GM10266 (cell line): ENCODE measurements at regions not wholly inside any gene's neighbourhood (a gene's known extent, or its start where the extent isn't known, plus 50 kb on each side); places are given as distances from the start of the nearest gene placed in this dataset.
A peak's percentile ranks its signal among the peaks of the same experiment; 100 is the strongest.
"Not testable (repeated sequence)": the region's sequence is repeated elsewhere in the genome, so short reads cannot be mapped to it uniquely, and the experiment has no call there.

Source experiments
- DNase-seq: peaks from one replicate; pipeline ENCODE4 v3.0.0; 2012; ENCODE audit errors: extremely low spot score
- TF ChIP-seq, protein P1 (sequence below): IDR thresholded peaks from 2 replicates; pipeline ENCODE4 v1.5.1; 2012; ENCODE audit warnings: mild to moderate bottlenecking, low read depth; ENCODE audit not compliant: control insufficient read depth, insufficient read depth; ENCODE audit errors: missing control alignments

DNA sequence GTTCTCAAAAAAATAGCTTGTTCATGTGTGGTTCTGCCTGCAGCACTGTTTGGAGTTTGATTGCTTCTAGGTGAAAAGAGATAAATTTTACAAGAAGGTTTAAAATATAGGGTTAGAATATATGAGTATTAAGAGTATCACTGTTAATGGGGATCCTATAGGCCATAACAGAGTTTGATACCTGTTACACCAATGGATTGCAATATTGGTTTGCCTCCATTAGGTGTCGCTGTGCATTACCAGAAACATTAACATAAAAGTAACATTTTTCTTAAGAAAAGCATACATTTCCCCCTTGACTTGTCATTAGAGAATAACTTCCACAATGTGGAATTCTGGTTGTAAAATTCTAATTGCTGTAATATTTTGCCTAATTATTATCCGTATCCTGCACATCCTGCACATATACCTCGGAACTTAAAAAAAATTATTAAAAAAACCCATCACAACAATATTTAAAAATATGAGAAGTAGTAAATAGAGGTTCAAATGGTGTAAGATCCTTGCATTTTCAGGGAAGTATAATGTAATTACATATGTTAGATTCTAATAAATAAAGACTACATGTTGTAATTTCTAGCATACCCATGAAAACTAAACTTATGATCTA is 63.0 kb downstream of the CYP4A11 start:
- TF ChIP-seq, protein P1, sequence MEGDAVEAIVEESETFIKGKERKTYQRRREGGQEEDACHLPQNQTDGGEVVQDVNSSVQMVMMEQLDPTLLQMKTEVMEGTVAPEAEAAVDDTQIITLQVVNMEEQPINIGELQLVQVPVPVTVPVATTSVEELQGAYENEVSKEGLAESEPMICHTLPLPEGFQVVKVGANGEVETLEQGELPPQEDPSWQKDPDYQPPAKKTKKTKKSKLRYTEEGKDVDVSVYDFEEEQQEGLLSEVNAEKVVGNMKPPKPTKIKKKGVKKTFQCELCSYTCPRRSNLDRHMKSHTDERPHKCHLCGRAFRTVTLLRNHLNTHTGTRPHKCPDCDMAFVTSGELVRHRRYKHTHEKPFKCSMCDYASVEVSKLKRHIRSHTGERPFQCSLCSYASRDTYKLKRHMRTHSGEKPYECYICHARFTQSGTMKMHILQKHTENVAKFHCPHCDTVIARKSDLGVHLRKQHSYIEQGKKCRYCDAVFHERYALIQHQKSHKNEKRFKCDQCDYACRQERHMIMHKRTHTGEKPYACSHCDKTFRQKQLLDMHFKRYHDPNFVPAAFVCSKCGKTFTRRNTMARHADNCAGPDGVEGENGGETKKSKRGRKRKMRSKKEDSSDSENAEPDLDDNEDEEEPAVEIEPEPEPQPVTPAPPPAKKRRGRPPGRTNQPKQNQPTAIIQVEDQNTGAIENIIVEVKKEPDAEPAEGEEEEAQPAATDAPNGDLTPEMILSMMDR = peak; percentile 57
- not testable (repeated sequence) for DNase-seq

DNA sequence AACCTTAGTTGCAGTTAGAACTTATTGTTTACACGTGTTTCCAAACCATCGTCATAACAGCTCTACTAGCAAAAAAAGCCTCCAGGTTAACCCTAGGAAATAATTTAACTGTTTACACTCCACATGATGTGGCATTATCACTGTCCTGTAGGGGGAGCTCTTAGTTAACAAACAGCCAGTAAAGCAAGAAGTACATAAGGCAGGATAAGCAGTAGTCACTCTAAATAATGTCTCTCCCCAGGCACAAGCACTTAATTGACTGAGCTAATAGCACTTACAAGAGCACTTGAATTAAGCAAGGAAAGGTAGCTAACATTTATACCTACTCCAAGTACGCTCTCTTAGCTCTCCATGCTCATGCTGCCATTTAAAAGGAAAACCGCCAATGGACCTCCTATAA is 65.2 kb downstream of the CYP4A11 start:
- DNase-seq = not testable (repeated sequence)
